ENCODE measurements at regions not wholly inside any gene's neighbourhood (a gene's known extent, or its start where the extent isn't known, plus 50 kb on each side); places are given as distances from the start of the nearest gene placed in this dataset.

- Histone ChIP-seq H3K36me3 (ENCODE audit: control insufficient read depth in 2 of 4, insufficient read depth in 4 of 4, low read length in 3 of 4) (no peaks in the 10 kb centered on the region), H3K23ac (ENCODE audit: insufficient read length) (no peak overlapping the region), H3K14ac (ENCODE audit: insufficient read length) (no peak overlapping the region), H4K91ac (replicated peaks; ENCODE audit: insufficient read length, low read length) (peak overlapping the region; percentile 34), H3K79me2 (ENCODE audit: control insufficient read depth in 1 of 2, insufficient read depth in 2 of 2, low read length in 2 of 2) (no peaks in the 10 kb centered on the region), H2BK20ac (ENCODE audit: low read length) (0 out of 2 replicates have a peak overlapping the region, but pooled peaks have one; percentile 72), H3K4me2 (ENCODE audit: insufficient read depth in 1 of 2, low read depth in 2 of 2, low read length in 2 of 2) (no peak overlapping the region), H3K79me1 (ENCODE audit: low read depth, low read length) (no peaks in the 10 kb centered on the region), H3K56ac (replicated peaks; ENCODE audit: insufficient read length, low read depth, low read length) (no peak overlapping the region), H2AK5ac (ENCODE audit: low read depth, low read length) (no peak overlapping the region), H4K8ac (ENCODE audit: extremely low read depth, insufficient read depth, low read length) (no peak overlapping the region), H2AFZ (ENCODE audit: low read length) (no peak overlapping the region), H2BK5ac (ENCODE audit: low read depth, low read length) (no peak overlapping the region), H2BK12ac (ENCODE audit: low read depth, low read length) (0 out of 2 replicates have a peak overlapping the region, but pooled peaks have one; percentile 42), H2BK120ac (replicated peaks; ENCODE audit: low read depth, low read length) (no peak overlapping the region), H3K4me1 (replicated peaks in 1 of 4; ENCODE audit: control insufficient read depth in 3 of 4, insufficient read depth in 4 of 4, low read length in 3 of 4) (peaks cover 5 to 12% (median 8%) of the 10 kb centered on the region in 4 experiments; a peak in 6 of 7 replicates), H3K4me3 (ENCODE audit: extremely low read depth in 1 of 4, insufficient read depth in 2 of 4, low read depth in 3 of 4, low read length in 4 of 4) (no peak overlapping the region), H3K23me2 (ENCODE audit: low read depth, low read length) (no peaks in the 10 kb centered on the region), H3K9ac (replicated peaks in 1 of 4; ENCODE audit: extremely low read depth in 1 of 4, low read depth in 3 of 4, low read length in 3 of 4) (no peak overlapping the region), H4K20me1 (replicated peaks in 1 of 2; ENCODE audit: control insufficient read depth in 1 of 2, insufficient read depth in 2 of 2, low read length in 2 of 2) (no peaks in the 10 kb centered on the region), H3K9me3 (ENCODE audit: insufficient read depth in 2 of 2, low read depth in 1 of 2, low read length in 1 of 2) (no peaks in the 10 kb centered on the region), H3K18ac (ENCODE audit: extremely low read depth, low read length) (no peak overlapping the region), H4K5ac (ENCODE audit: insufficient read length, low read depth, low read length) (no peak overlapping the region), H3K27me3 (replicated peaks in 1 of 4; ENCODE audit: control insufficient read depth in 3 of 4, extremely low read depth in 1 of 4, insufficient read depth in 3 of 4, low read length in 3 of 4) (no peaks in the 10 kb centered on the region), H2BK15ac (ENCODE audit: low read length) (peak overlapping the region; percentile 31; the same call in 1 of the 2 replicates), H3K4ac (replicated peaks; ENCODE audit: insufficient read length, low read depth, low read length) (no peak overlapping the region), H3K27ac (ENCODE audit: low read depth, low read length) (no peak overlapping the region)
- no peak for FAIRE-seq
- POLR2A ChIA-PET (ENCODE audit: partially characterized antibody), result interaction anchor here (0.6 kb wide), 1 partner anchor 195 kb away, joined by 3 read pairs; no protein-coding TSS in a partner anchor
- WGBS, 2 experiments (ENCODE audit: extremely low coverage in 1 of 2, insufficient coverage in 1 of 2, insufficient read length in 1 of 2, insufficient replicate concordance in 2 of 2, low coverage in 1 of 2, low lambda C conversion rate in 2 of 2, missing lambda C conversion rate in 1 of 2), result 92% methylated on average over 10 of the region's 10 CpGs; no CpG with 5 or more reads in 1 of the 2 experiments
- no peak for DNase-seq (ENCODE audit: low read depth in 1 of 2, low spot score in 2 of 2)
- TF ChIP-seq CREB1 (IDR thresholded peaks at IDR 0.05), result no peak
- TF ChIP-seq POLR2AphosphoS5 (IDR thresholded peaks at IDR 0.05; ENCODE audit: low read depth, low read length), result no peak
- TF ChIP-seq NRF1 (IDR thresholded peaks at IDR 0.05; ENCODE audit: low read depth, low read length), result no peak
- CTCF ChIA-PET (ENCODE audit: partially characterized antibody), result interaction anchor here (0.9 to 3.8 kb wide), 5 partner anchors 9 to 111 kb away, joined by 3 to 16 read pairs (median 4); no protein-coding TSS in a partner anchor
Measured at GRCh38 chr1:8203551-8203950, 114.4 kb upstream of the SLC45A1 start.

Measured in H1 (cell line).